HG02571 (cell line): ENCODE measurements at regions not wholly inside any gene's neighbourhood (a gene's known extent, or its start where the extent isn't known, plus 50 kb on each side); places are given as distances from the start of the nearest gene placed in this dataset.

ENCODE experiments used
- ATAC-seq: cut with Tn5 transposase; IDR thresholded peaks from one replicate; pipeline ENCODE4 v1.9.1; 2021; ENCODE audit warnings: mild to moderate bottlenecking, moderate library complexity; ENCODE audit not compliant: unreplicated experiment

DNA sequence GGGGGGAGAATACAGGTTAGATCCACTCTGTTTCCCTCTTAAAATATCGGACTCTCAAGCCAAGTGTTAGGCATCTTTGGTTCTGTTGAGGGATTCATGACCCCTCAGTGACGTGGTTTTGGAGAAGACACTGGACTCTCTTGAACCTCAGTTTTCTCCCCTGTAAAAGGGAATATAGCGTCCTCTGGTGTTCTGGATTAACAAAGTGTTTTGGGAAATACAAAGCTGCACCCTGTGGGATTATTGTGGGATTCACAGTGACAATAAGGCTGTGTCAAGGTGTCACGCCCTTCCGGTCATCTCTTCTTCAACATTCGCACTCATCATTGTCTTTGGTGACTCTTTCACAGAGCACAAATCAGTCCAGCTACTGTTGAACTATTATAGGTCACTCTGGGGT lies 139.0 kb downstream of the IRX1 start:
- ATAC-seq: no peak

DNA sequence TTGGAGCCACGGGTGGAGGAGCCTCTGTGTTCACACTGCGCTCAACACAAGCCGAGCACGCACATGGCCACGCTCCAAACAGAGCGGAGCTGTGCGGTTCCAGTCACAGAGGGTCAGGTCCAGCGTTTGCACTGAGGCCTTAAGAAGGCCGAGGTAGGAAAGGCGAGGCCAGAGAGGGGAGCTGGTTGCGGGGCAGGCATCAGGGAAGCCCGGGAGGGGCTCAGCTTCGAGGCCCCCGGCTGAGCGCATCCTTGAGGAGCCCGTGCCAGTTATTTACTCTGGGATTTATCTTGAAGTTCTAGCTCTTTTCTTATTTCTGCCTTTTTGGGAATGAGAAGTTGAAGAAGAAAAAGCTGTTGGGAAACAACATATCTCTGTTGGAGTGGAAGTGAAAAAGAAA lies 140.8 kb downstream of the IRX1 start:
- no peak for ATAC-seq

DNA sequence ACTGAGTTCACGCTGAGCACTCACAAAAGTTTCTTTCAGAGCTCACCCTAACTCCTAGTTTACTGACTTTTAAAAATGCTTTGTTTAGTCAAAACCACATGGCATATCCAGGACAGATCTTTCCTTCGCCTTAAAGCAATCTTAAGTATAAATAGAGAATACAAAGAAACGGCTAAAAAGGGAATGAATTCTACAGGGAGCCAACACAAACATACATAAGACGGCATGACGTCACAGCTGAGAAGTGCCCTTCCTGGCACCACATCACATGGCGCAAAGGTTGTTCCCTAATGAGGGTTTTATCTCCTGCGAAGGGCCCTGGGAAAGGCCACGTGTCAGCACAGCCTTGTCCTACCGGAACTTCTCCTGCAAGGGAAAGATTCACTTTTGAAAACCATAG lies 141.3 kb downstream of the IRX1 start:
- ATAC-seq: no peak

DNA sequence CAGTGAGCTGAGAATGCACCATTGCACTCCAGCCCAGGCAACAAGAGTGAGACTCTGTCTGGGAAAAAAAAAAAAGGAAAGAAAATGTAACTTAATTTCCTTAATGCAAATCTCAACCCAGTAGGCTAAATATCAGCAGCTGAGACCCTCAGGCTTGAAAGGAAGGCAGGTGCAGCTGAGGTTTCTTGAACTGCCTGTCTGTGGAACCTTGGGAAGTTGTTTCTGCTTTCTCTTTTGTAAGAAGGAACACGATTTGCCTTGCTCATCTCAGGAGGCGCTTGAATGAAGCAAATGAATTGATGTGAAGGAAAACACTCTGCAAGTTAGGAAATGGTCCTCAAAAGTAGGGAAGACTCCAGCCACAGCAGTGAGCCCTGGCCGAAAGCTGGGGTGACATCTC lies 143.3 kb downstream of the IRX1 start:
- no peak for ATAC-seq

DNA sequence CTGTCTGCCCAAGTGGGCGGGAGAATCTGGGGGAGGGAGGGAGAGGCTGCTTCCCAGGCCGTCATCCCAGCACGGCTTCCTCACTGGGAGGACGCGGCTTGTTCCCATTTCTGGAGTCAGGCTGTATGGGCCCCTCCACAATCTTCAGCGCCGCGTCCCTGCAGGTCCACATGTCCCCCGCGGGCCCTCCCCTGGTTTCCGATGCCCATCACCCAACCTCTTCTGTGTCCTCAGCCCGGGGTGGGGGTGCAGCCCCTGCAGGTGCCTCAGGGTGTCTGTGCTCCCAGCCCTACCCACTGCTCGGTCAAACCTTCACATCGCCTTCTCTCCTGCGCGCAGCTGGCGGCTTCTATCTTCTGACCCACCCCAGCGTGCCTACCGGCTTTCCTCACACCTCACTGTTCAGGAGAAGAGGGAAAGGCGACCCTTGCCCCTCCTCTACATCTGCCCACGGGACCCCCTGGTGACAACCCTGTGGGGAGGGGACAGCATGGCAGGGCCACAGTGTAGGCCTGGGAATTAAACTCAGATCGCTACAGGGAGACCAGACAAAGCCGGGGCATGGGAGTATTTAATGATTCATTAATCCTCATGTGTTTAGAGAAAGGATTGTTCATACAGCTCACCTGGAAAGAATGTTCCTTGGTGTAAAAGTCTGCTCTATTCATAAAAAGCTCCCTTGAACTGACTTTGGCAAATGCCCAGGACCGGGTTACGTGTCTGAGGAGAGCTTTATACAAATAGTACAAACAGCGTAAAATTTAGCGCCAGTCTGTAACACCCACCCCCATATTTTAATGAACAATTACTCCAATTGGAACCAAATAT lies 145.1 kb downstream of the IRX1 start:
- no peak for ATAC-seq

DNA sequence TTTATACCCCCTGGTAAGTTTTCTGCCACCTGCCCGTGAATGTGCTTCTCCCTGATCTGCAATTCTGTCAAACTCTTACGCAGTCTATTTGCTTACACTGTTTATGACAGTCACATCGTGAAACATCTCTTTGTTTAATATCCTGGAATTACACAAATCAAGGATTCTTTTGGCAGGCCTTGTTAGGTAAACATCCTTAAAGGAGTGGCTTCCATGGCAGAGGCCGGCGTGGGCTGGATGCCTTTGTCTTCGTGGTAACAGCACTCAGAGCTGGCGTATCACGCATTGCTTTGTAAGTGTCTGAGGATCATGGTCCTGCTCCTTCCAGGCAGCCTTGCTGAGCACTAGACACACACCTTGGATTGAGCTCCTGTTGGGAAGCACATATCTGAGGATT lies 145.7 kb downstream of the IRX1 start:
- no peak for ATAC-seq

DNA sequence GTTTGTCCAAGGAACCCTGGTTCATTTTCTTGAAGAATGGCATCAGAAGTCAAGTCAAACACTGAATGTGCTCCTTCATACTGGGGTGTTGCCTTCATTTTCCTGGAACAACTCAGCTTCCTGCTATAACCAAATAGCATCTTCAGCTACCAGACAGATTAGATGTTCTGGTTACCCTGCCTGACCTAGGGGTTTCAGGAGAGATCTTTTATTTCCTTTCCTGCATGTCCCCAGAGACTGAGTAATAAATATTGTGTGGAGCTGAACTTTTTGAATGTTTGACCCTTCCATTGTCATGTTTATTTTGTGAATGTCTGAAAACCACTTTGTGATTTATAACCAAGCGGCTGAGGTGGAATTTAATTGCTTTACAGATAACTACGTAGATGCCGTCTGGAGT lies 147.1 kb downstream of the IRX1 start:
- ATAC-seq: no peak

DNA sequence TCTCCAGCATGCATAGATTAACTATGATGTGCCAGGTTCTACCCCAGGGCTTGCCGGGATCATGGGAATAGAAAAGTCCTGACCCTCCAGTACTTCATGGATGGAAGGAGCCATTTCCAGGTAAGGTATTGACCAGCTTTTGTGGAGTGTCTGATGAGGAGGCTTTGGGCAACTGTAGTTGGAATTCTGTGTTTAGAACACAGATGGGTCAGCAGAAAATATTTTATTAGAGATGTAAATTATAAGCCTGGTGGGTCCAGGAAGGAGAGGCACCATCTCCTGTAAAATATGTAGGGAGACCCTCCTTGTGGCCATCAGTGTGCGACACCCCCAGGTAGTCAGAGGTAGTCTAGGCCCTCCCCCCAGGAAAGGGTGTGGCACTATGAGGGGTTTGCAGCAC lies 156.2 kb downstream of the IRX1 start:
- ATAC-seq: no peak

DNA sequence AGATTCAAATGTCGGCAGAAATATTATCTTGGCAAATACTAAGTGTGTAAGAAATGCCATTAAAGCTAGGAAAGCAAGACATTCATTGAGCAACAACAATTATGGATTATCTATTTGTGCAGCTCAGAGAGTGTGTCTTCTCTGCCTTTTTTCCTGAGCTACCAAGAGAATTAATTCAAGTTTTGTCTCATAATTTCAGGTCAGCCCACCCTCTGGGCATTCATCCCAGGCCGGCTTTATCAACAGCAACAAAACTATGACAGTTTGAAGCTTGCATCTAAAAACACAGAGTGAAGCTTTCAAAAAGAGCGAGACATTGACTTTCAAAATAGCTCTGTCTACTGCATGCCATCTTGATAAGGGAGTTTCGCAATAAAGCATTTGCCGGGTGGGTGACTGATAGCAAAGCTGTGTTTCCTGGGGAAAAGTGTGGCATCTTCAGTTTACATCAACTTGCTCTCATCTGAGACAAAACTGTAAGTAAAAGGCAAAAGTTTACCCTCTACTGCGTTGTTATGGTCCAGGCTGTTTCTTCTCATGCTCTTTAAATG lies 182.4 kb downstream of the IRX1 start:
- no peak for ATAC-seq

DNA sequence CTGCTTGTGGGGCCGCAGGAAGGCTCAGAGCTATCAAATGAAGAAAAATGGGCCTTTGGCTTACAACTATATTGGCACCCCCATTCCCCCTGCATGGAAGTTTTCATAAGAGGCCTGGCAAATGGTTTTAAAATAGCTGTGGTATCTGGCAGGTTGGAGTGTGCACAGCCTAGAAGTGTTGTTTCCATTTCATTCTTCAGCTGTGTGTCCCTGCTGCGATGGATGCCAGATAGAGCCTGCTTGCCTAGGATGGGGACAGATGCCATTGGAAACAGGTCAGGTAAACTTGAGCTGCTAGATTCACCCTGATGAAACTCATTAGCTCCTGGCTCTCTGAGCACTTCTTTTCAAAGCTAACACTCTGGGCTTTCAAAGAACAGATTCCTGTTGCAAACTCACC lies 183.3 kb downstream of the IRX1 start:
- ATAC-seq: no peak

DNA sequence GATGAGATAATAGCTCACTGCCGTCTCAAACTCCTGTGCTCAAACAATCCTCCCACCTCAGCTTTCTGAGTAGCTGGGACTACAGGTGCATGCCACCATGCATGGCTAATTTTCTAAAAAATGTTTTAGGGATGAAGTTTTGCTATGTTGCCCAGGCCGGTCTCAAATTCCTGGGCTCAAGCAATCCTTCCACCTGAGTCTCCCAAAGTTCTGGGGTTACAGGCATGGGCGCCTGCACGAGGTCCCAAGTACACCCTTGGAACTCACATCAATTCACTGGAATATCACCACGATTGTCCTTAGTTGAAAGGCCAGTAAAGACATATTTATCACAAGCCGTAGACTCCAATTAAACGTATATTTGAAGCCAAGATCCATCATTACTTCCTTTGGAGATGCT lies 184.6 kb downstream of the IRX1 start:
- no peak for ATAC-seq

DNA sequence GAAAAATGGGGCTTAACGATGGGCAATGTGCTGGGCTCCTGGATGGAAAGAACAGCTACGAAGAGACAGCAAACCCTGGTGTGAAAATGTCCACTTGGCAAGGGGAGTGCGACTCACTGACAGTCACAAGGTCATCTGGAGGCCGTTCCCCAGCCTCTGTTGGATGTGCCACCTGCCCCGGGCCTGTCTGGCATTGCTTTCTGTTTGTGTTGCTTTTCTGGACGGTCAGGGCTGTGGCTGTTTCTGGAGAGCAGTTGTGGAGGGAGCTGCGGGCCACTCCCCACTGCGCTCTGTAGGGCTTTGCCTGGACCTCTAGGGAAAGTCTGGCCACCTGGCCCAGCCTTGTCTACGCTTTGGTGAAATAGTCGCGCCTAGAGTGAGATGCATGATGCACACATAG lies 185.3 kb downstream of the IRX1 start:
- no peak for ATAC-seq

DNA sequence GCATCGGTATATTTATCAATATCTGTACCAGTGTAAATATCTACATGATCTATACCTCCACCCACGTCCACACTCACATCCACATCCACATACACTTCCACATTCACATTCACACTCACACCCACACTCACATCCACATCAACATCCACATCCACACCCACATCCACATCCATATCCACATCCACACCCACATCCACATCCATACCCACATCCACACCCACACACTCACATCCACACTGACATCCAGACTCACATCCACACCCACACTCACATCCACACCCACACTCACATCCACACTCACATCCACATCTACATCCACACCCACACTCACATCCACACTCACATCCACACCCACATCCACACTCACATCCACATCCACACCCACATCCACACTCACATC lies 189.2 kb downstream of the IRX1 start:
- no peak for ATAC-seq

DNA sequence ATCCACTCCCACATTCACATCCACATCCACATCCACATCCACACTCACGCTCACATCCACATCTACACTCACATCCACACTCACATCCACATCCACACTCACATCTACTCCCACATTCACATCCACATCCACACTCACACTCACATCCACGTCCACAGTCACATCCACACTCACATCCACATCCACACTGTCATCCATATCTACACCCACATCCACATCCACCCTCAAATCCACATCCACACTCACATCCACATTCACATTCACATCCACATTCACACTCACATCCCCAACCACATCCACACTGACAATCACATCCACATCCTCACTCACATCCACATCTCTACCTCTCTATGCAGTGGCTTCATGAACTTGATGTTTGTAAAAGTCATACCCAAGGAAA lies 190.5 kb downstream of the IRX1 start:
- ATAC-seq: no peak

DNA sequence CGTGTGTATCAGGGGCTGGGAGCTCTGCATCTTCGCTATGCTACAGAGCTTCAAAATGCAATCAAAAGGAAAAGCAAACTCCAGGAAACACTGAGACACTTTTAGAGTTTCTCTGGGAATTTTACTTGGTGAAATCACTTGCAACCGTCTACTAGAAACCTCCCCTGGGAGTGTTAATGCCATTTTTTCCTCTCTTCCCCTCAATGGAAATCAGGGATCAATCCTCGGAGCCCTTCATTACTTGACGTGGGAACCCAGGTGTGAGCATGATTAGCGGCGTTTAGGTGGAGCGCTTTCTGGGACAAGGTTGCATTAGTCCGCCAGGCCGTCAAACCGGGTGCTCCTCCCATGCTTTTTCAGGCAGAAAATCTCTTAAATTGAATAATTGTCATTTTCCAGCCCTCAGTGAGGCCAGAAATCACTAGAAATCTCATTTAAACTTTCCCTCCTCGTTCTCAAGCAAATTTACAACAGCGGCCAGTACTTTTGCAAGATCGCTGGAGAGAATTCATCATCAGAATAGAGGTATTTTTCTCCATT lies 191.3 kb downstream of the IRX1 start:
- ATAC-seq: no peak

DNA sequence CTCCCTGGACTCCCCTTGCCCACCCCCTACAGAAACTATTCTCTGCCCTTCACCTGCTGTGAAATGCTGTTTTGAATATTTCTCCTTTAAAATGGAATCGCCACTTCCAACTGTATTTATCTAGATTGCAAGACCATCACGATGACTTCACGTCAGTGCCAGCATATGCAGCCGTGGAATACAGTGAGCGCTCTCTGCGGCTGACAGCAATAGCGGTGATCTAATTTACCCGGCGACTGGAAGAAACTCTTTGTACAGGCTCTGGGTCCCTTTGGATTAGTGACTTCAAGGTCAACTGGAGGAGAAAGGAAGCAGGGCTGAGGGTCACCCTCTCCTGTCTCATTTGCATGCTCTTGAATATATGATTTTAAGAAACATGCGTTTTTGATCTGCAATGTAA lies 192.0 kb downstream of the IRX1 start:
- no peak for ATAC-seq

DNA sequence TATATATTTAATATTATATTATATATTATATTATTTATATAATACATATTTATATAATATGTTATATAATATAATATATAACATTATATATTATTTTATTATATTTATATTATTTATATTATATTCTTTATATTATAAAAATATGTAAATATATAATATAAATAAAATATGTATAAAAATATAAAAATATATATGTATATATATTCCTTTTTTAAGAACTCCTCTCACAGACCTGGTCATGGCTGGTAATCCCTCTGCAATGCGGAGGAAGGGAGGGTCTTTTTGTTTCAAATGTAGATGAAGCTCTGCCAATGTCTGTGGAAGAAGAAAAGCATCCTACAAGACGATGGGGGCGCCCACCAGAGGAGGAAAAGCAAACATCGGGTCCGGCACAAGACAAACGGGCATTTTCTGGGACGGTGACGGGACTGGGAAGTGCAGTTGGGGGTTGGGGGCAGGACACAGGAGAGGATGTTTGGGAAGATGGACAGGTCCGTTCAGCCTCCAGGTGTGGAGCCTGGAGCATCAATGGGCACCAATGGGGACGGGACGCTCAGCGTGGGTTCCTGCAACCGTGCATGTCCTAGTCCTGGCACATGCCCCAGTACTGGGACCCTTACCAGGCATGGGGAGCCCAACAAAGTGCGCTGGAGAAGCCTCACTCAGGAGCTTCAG lies 194.0 kb downstream of the IRX1 start:
- ATAC-seq: no peak

DNA sequence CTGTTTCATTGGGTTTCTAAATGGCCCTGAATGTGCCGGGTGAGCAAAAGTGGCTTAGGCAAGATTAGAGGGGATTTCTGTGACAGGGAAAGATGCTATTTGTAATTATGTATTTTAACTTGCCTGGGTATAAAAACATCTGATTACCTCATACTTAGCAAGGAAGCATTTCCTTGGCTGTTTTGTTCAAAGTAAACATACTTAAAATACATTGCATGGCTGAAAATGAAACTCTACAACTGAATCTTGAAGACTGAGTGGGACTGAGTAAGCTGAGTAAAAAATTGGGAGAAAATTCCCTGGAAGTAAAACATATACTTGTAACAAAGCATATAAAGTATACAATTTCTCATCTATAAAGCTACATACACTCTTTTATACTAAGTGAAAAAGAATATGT lies 197.5 kb downstream of the IRX1 start:
- no peak for ATAC-seq

DNA sequence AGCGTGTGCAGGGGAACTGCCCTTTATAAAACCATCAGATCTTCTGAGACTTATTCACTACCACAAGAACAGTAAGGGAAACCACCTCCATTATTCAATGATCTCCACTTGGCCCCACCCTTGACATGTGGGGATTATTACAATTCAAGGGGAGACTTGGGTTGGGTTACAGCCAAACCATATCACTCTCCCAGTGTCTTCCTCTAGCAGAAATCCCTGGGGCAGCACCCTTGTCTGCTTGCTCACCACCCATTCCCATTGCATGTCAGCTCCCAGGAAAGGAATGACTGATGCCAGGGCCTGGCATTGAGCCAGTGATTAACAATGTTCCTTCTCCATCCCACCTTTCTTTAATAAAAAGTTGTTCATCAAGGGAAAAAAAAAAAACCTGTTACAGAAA lies 199.0 kb downstream of the IRX1 start:
- no peak for ATAC-seq

DNA sequence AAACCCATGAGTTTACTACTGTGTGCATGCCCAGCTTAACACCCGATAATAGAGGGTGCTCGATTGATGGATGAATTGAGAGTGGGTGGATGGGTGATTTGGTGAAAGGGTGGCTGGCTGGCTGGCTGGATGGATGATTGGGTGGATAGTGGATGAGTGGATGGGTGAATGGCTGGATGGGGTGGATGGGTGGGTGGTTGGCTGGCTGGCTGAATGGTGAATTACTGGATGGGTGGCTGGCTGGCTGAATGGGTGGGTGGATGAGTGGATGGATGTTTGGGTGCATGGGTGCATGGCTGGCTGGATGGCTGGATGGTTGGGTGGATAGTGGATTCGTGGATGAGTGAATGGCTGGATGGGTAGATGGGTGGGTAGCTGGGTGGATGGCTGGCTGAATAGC lies 201.1 kb downstream of the IRX1 start:
- no peak for ATAC-seq

DNA sequence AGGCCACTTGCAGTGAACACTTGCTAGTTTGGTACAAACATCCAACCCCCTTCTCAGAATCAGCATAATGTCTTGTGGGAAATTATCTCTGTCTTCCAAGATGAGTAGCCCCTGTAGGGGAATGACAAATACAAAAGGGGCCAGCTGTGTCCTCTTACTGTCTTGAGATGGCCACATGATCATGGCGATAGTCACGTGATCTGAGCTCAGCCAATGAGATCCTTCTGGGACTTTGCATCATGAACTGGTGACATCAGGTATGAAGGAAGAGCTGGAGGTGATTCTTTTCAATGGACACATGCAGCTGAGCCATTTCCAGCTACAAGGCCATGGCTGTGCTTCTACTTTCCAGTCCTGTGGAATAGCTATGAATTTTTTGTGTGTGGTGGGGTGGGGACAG lies 206.3 kb downstream of the IRX1 start:
- ATAC-seq: no peak

DNA sequence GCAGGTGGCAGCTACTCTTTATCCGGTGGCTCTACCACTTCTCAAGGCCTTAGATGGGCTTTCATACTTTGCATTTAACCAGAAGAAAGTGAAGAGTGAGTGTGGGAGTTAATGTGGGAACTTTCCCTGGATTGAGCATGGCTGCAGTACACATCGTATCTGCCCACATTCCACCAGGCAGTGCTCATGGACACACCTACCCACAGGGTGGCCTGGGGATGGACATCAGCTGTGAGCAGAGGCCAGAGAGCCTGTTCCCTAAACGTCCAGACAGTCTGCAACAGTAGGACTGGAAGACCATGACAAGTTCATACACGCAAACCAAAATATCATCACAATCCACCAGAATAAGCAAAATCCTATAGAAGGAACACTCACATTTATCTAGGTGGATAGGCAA lies 213.8 kb downstream of the IRX1 start:
- ATAC-seq: no peak
